ENCODE measurements at regions not wholly inside any gene's neighbourhood (a gene's known extent, or its start where the extent isn't known, plus 50 kb on each side); places are given as distances from the start of the nearest gene placed in this dataset.

- TF ChIP-seq CTCF (conservative IDR thresholded peaks at IDR 0.05; ENCODE audit: low read length) (no peak), EZH2phosphoT487 (IDR thresholded peaks at IDR 0.05; ENCODE audit: borderline replicate concordance, low read depth, low read length) (no peak)
Measured at GRCh38 chr3:182252802-182253201, 540.5 kb upstream of the ATP11B start.
